GM19372 (cell line): ENCODE measurements at regions not wholly inside any gene's neighbourhood (a gene's known extent, or its start where the extent isn't known, plus 50 kb on each side); places are given as distances from the start of the nearest gene placed in this dataset.

ENCODE experiments used
- ATAC-seq: cut with Tn5 transposase; IDR thresholded peaks from one replicate; pipeline ENCODE4 v1.9.1; 2021; ENCODE audit warnings: mild to moderate bottlenecking, low read depth, moderate library complexity; ENCODE audit not compliant: unreplicated experiment

DNA sequence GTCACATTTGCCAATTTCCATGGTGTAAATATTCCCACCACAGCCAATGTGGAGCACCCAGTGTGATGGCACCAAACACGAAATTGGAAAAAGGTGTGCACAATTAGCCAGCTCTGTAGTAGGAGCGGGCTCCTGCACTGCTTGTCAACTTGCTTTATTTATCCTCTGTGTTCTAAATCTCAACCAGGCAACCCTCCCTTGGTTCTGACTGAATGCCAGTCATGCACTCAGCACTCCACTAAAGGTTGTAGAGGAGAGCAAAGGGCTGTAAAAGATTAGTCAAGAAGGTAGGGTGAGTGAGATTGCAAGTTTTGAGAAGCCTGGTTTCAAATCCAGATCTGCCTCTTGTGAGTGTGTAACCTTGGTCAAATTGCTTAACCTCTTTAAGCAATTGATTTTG, 71.5 kb upstream of the EGR2 start:
- ATAC-seq, result no peak

GRCh38 chr10:62885684-62886461, 69.7 kb upstream of the EGR2 start:
- ATAC-seq, result no peak

- no peak for ATAC-seq
These were observed 64.0 kb upstream of the EGR2 start for GRCh38 chr10:62880162-62880561.

DNA sequence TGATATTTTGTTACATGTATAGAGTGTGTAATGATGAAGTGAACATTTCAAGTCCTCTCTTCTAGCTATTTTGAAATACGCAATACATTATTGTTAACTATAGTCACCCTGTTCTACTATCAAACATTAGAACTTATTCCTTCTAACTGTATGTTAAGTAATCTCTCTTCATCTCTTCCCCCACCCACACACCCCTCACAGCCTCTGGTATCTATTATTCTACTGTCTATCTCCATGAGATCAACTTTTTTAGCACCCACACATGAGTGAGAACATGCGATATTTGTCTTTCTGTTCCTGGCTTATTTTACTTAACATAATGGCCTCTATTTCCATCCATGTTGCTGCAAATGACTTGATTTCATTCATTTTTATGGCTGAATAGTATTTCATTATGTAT, 57.7 kb upstream of the EGR2 start:
- ATAC-seq, result no peak

DNA sequence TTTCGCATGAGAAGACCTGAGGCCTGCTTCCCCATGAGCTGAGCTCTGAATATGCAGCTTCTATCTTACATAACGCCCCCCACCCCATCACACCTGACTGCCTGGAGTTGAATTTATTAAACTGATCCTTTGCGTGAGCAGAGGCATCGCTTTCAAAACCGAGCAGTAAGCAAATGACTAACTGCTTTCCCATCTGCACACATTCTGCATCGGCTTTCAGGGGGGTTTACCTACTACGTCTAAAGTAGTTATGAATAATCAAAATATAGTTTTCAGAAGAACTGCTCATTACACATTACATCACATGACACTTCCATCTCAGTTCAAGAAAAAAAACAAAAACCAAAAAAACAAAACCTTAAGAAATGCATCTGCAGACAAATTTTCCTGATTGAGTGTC, 54.7 kb upstream of the EGR2 start:
- peak; percentile 93 for ATAC-seq

DNA sequence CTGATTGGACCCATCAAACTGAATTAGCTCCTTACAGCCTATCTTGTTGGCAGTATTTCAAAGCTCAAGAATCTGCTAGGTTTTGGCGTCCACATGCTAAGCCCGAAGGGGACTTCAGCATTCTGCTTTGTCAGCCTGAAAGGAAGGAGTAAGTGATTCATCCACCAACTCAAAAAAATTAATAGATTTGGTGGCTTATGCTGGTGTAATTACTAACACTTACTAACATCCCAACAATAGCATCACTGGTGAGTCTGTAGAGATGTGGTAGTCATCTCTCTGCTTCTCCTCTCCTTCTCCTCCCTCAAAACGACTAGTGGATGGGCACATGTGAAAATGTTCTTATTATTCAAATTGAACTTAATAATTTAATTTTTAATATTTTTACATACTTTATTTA, 53.8 kb upstream of the EGR2 start:
- no peak for ATAC-seq

- no peak for ATAC-seq
These were observed 50.8 kb upstream of the EGR2 start for GRCh38 chr10:62866941-62867340.

GRCh38 chr10:62866451-62866850, 50.3 kb upstream of the EGR2 start:
- no peak for ATAC-seq
